Stimulated activated CD4-positive, alpha-beta T cell treated with anti-CD3 and anti-CD28 coated beads, Interleukin-4, amount 100 ng/mL, for 48 hours (primary cell): ENCODE measurements at regions not wholly inside any gene's neighbourhood (a gene's known extent, or its start where the extent isn't known, plus 50 kb on each side); places are given as distances from the start of the nearest gene placed in this dataset.

Source experiments
- DNase-seq, 2 donors: peaks; one replicate each; pipeline ENCODE4 v3.0.0-alpha.2; 2020; ENCODE audit warnings: low read depth in 2 of 2

- DNase-seq: no peak
These were observed 210.1 kb downstream of the CDH9 start for GRCh38 chr5:26828294-26828693.

DNA sequence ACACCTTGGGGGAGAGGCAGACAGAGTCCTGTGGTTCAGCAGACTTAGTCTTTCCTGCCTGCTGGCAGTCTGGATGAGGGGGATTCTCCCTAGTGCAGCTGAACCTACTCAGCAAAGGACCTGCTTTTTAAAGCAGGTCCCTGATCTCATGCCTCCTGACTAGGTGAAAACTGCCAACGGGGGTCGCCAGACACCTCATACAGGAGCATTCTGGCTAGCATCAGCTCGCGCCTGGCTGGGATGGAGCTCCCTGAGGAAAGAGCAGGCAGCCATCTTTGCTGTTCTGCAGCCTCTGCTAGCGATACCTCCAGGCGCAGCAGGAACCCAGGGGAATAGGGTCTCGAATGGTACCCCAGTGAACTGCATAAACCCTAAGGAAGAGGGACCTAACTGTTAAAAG is 225.2 kb downstream of the CDH9 start:
- no peak for DNase-seq

GRCh38 chr5:26812714-26813113 is 225.7 kb downstream of the CDH9 start:
- no peak for DNase-seq

GRCh38 chr5:26807231-26808199 is 230.9 kb downstream of the CDH9 start:
- no peak for DNase-seq

DNA sequence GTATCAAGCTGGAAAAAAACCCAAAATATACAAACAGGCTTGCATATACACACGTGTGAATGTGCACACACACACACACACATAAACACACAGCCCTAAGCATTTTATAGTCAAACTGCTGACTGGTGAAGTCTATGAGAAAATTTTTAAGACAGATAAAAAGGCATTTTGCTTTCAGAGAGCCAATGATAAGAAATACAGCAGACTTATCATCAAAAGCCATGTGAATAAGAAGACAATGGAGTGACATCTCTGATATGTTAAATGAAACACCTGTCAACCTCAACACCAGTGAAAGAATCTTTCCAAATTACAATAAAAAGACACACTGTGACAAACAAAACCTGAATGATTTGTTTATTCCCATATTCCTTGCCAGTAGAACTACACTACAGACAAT is 233.3 kb downstream of the CDH9 start:
- no peak for DNase-seq

DNA sequence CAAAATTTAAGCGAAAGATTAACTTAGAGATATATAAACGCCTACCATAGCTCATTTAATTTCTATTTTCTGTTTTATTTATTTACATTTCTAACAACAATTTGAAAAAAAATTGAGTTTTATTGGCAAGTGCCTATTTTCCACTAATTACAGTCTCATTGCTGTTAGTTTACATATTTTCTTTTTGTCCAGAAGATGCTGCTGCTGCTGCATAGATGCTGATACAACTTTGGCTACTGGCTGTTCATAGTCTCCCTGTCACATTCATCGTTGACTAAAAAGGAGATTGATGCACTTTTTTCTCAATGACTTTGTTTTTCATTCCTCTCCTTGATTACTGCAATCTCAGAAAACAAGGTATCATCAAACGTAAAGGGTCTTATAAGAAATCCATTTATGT is 235.4 kb downstream of the CDH9 start:
- no peak for DNase-seq

GRCh38 chr5:26791433-26791832 is 247.0 kb downstream of the CDH9 start:
- no peak for DNase-seq

- no peak for DNase-seq
These were observed 247.4 kb downstream of the CDH9 start for GRCh38 chr5:26791021-26791420.

DNA sequence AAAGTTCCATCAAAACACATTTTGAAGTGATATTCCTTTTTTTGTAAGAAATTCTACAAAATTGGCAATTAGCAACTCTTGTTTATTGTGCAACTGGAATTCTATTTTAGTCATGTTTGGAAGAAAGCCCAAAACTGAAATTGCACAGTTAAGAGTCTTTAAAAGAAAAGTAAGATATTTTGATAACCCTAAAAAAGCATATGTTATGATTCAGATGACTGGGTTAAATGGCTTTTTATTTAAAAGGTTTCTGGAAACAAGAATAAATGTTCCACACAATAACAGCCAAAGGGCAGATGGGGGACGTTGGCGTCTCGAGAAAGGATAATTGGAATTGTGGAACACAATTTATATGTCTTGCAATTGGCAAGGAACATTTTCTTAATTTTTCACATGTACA is 275.2 kb downstream of the CDH9 start:
- DNase-seq: no peak

GRCh38 chr5:26761446-26761845 is 276.9 kb downstream of the CDH9 start:
- DNase-seq: no peak

DNA sequence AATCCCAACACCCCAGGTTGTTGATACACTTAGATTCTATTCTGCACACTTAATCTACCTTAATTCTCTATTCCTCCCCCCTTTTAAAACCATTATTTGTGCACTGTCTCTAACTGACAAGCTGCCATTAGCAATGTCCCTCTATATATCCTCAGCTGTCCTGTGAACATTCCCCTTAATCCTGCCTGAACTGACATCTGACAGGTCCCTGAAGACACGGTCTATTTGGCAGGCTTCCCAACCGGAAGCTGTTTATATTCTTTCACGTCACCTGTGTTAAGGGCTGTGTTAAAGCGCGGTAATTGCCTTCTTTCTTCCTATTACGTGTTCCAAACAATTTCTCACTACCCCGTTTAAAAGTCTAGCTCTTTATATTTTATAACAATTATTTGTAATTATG is 277.3 kb downstream of the CDH9 start:
- no peak for DNase-seq

- no peak for DNase-seq
These were observed 280.4 kb downstream of the CDH9 start for GRCh38 chr5:26757941-26758340.

DNA sequence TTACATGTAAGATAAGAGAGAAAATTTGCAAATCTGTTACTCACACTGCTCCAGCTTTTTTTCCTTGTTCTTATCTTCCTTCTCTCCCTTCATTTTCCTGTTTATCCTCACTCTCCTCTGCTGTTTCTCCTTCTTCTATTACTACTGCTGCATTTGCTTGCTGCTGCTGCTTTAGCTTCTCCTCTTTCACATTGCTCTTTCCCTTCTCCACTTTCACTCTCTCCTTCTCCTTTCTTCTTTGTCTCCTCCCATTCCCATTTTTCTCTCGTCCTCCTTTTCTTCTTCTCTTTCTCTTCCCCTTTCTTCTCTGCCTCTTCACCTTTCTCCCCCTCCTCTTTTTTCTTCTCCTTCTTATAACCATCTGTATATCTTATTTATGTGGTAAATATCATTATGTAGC is 288.6 kb downstream of the CDH9 start:
- no peak for DNase-seq

DNA sequence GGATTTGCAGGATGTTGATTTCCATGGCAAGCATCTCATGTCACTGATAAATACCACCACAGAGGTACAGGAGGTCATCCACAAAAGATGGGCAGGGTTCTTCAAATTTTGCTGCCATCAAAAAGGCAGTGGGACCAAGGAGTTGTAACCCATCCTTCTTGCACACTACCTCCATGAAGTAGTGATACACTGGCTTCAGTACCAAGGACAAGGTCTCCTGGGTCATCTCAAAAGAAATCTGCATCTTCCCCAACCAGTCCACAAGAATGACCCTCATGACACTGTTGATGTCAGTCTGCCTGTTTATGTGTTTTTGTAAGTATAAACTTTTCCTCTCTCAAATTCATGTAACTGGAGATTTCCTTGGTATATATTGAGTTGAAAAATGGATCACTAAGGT is 298.2 kb downstream of the CDH9 start:
- no peak for DNase-seq

DNA sequence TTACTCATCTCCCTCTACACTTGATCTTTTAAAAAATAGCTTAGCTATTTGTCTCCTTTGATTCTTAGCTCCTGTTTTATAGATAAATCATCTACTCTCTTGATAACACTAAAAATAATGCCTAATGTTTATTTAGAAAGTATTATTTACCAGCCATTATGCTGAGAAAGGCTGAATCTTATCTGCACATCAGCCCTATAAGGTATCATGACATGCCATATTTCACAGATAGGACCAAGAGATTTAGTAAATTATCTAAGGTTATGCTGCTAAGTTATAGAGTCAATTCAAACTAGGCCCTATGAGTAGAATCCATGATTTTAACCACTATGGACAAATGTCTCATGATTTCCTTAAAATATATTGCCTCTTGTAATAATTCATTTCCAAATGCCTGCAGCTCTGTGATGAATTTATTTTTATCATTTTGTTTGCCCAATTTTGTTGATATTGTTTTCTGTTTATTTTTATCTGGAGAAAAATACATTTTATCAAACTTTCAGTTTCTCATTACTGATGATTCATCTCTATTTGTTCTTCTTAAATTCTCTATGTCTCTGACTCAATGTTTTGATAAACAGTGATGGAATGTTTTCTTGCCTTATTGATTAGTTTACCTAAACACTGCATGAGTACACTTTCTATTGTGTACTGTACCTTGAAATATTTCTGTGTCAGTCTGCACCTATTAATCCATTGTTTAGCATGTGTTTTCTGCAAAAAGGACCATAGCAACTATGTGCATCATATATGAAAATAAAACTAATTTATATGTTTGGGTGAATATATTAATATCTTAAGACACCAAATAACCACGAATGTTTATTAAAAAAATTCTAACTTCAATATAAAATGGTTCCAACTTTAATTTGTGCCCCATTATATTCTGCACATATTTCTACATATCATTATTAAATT is 300.8 kb downstream of the CDH9 start:
- no peak for DNase-seq

DNA sequence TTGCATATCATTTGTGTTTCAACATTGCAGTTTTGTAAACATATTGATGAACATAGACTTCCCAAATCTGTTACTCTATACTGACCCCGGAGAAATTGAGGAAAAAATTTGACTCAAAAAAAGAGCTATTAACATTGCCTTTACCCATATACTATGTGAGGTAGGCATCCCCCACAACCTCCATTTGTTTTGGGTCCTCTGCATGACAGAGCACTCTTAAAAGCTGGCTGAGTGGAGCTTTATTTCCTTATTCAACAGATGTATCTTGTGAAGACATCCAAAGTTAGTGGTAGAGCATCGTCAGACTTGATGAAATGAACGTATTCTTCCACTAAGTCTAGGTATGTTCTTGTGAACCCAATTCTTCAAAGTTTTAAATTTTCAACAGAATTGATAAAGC is 310.5 kb downstream of the CDH9 start:
- DNase-seq: no peak

DNA sequence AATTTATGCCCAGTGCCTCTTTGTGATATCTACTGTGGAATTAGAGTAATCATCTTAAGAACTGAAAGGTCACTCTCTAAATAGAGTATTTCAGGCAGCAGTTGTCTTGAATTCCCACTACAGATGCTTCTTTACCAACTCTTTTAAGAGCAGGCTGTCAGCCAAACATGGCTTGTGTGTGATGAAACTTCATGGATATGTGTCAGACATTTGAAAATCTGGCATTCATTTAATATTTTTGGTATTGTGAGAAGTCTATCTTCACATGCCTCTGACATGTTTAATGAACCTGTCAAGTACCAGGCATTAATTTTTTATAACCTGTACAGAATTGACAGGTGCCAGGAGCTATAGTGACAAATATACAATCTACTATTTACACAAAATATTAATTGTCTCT is 318.6 kb downstream of the CDH9 start:
- DNase-seq: no peak

GRCh38 chr5:26700759-26701384 is 337.5 kb downstream of the CDH9 start:
- peak in 1 of 2 donors; percentile 0 for DNase-seq

- no peak for DNase-seq
These were observed 345.4 kb downstream of the CDH9 start for GRCh38 chr5:26692952-26693351.

GRCh38 chr5:26691486-26691885 is 346.9 kb downstream of the CDH9 start:
- DNase-seq: no peak

DNA sequence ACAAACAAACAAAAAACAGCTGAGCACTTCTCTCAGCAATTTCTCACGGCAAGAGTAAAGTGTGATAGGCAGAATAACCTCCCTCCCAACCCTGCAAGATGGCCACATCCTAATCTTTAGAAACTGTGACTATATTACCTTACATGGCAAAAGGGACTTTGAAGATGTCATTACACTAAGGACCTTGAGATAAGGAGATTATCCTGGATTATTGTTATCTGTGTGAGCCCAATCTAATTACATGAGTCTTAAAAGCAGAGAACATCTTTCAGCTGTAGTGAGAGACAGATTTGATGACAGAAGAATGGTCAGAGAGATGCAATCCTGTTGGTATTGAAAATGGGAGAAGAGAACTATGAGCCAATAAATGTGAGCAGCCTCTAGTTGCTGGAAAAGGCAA is 347.9 kb downstream of the CDH9 start:
- no peak for DNase-seq

- no peak for DNase-seq
These were observed 356.5 kb downstream of the CDH9 start for GRCh38 chr5:26681861-26682260.
